Pancreas (tissue), 10 donors: ENCODE measurements at regions not wholly inside any gene's neighbourhood (a gene's known extent, or its start where the extent isn't known, plus 50 kb on each side); places are given as distances from the start of the nearest gene placed in this dataset.

Experiments
- ATAC-seq, 4 donors: fragments of 200-7000 bp; cut with Tn5 transposase; one replicate each; pipeline versions ENCODE4 v1.8.0 to v1.9.1; 2020; ENCODE audit warnings: mild to moderate bottlenecking in 4 of 4, moderate library complexity in 4 of 4
- DNase-seq, 6 donors: peaks; one replicate each; pipeline ENCODE4 v3.0.0-alpha.2; 2020
- FAIRE-seq: peaks from 2 replicates; lab custom pipeline; 2012; peaks lifted over from hg19 to GRCh38; lab: Jason Lieb, UNC
- H3K27ac ChIP-seq, 4 donors: fragments of 200-600 bp; sonication (generic); 1 replicate in 3 of 4; 2 replicates in 1 of 4; pipeline versions ENCODE4 v1.5.0 to v1.8.0; 2020
- H3K27me3 ChIP-seq, 4 donors: fragments of 200-600 bp; one replicate each; pipeline ENCODE4 v1.8.0; 2021
- H3K36me3 ChIP-seq, 3 donors: fragments of 200-600 bp; sonication (generic) in 1 of 3; one replicate each; pipeline versions ENCODE4 v1.5.0 to v1.8.0; 2020 to 2021
- H3K4me1 ChIP-seq, 3 donors: fragments of 200-600 bp; one replicate each; pipeline ENCODE4 v1.8.0; 2021
- H3K4me3 ChIP-seq, 4 donors: fragments of 200-600 bp; sonication (generic) in 2 of 4; one replicate each; pipeline versions ENCODE4 v1.5.0 to v1.8.0; 2020 to 2021
- H3K9me3 ChIP-seq, 4 donors: fragments of 200-600 bp; one replicate each; pipeline ENCODE4 v1.8.0; 2021
- WGBS, 2 donors: extraction: QIAGEN DNeasy Blood & Tissue Kit; methylation state at CpG; one replicate each; pipeline ENCODE4 v1.1.7; 2013; 5-methylcytosine and 5-hydroxymethylcytosine counted together
- intact Hi-C, 3 donors: fragments of 100-400 bp; cut with DNase I; formaldehyde crosslinking; loops; one replicate each; pipeline versions ENCODE4 v1.11.1 to v1.14.2; 2022
- TF ChIP-seq, protein P1 (sequence below), 4 donors: fragments of 200-600 bp; sonication (generic) in 3 of 4; IDR thresholded peaks; one replicate each; pipeline versions ENCODE4 v1.5.0 to v1.8.0; 2021; ENCODE audit warnings: antibody characterized with exemption in 4 of 4
- donor health status: healthy with polysubstance abuse.
- donor health status: DM: no; HTN: no; CAD: no; lungs with moderate emphysema.
- donor health status: DM: no; HTN: no; CAD: no.
- donor health status: control.
- donor health status: control.
- donor health status: Bipolar disorder and iron deficiency.
- donor health status: DM: yes; HTN: yes; CAD: no.
- donor health status: DM: no; HTN: no; CAD: no.
- donor health status: DM: no; HTN: no; CAD: no.
- donor health status: DM: yes; HTN: yes; CAD: no.

DNA sequence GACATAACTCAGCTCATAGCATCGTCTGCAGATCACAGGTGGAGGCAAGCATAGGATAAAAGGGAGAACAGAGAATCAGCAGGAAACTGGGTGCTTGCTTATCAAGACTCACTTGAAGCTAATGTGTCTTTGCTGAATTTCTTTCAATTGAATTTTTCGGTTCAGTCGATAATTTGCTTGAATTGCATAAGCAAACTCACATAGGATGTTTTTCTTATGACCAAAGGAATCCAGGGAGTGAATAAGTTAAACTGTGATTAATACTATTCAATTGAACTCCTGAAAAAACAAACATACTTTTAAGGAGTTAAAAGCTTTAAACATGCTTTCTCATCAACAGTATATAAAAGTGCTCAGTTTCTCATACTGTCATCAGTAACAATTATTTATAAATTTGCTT lies 707.1 kb upstream of the ACVR2A start:
- Histone ChIP-seq H3K4me1 (no peaks in the 10 kb centered on the region), H3K9me3 (no peaks in the 10 kb centered on the region), H3K36me3 (no peaks in the 10 kb centered on the region), H3K27ac (no peak overlapping the region), H3K4me3 (no peak overlapping the region), H3K27me3 (no peaks in the 10 kb centered on the region)
- DNase-seq = no peak
- intact Hi-C loops = no loop called here
- TF ChIP-seq, protein P1, sequence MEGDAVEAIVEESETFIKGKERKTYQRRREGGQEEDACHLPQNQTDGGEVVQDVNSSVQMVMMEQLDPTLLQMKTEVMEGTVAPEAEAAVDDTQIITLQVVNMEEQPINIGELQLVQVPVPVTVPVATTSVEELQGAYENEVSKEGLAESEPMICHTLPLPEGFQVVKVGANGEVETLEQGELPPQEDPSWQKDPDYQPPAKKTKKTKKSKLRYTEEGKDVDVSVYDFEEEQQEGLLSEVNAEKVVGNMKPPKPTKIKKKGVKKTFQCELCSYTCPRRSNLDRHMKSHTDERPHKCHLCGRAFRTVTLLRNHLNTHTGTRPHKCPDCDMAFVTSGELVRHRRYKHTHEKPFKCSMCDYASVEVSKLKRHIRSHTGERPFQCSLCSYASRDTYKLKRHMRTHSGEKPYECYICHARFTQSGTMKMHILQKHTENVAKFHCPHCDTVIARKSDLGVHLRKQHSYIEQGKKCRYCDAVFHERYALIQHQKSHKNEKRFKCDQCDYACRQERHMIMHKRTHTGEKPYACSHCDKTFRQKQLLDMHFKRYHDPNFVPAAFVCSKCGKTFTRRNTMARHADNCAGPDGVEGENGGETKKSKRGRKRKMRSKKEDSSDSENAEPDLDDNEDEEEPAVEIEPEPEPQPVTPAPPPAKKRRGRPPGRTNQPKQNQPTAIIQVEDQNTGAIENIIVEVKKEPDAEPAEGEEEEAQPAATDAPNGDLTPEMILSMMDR (IDR thresholded peaks at IDR 0.05) = no peak
- no peak for FAIRE-seq
- WGBS, 2 donors = 49 to 58% methylated on average over 3 of the region's 3 CpGs
- no peak for ATAC-seq

DNA sequence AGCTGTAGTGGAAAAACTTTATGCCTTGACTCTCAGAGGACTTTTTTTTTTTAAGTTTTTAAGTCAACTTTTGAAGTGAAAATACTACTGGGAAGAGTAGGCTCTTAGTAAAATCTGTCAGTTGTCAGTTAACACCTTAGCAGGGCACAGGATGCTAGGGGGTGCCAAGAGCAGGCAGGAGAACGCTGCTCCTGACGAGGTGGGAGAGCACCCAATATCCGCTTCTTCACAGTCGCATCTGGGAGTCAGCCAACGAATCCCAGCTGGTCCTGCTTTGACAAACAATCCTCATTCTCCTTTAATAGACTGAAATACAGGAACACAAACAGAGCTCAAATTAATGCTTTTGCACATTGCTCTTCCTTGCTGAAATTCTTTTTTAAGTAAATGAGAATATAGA lies 709.5 kb upstream of the ACVR2A start:
- DNase-seq = peak in 1 of 6 donors; percentile 12
- TF ChIP-seq, protein P1 (IDR thresholded peaks at IDR 0.05) = no peak
- Histone ChIP-seq H3K9me3 (no peaks in the 10 kb centered on the region), H3K4me3 (no peak overlapping the region), H3K27me3 (no peaks in the 10 kb centered on the region), H3K27ac (no peak overlapping the region), H3K4me1 (no peaks in the 10 kb centered on the region), H3K36me3 (no peaks in the 10 kb centered on the region)
- intact Hi-C loops = no loop called here
- no peak for FAIRE-seq
- 68 to 73% methylated on average over 5 of the region's 5 CpGs for WGBS, 2 donors
- no peak for ATAC-seq

DNA sequence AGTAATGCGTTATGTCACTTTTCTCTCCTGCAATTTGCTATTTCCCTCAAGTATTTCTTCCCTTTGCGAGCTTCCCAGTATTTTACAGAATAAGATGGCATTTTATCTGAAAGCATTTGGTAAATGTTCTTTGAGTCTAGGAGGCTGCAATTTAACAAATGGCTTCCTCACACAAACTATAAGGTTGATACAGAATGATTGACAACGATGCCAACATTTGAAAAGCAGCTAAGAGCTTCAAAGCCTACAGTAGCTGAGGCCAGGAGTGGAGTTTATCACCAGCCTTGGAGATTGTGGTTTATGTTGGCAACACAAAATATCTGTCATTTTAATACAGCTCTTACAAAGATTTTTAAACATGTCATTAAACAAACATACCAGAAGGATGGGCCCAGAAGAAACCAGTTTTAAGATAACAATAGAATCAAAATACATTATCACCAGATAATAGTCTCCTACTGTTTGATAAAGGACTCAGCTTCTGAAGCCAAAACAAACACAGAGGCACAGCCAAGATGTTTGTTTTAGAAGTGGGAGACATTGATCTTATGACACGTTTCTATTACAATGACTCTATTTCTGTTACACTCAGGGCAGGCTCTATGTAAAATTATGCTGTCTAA lies 711.4 kb upstream of the ACVR2A start:
- TF ChIP-seq, protein P1 (IDR thresholded peaks at IDR 0.05) = no peak
- 57 to 62% methylated on average over 4 of the region's 4 CpGs for WGBS, 2 donors
- Histone ChIP-seq H3K27ac (no peak overlapping the region), H3K4me1 (no peaks in the 10 kb centered on the region), H3K27me3 (no peaks in the 10 kb centered on the region), H3K9me3 (no peaks in the 10 kb centered on the region), H3K4me3 (no peak overlapping the region), H3K36me3 (no peaks in the 10 kb centered on the region)
- ATAC-seq (no peak), DNase-seq (no peak), FAIRE-seq (no peak)
- intact Hi-C loops = no loop called here

DNA sequence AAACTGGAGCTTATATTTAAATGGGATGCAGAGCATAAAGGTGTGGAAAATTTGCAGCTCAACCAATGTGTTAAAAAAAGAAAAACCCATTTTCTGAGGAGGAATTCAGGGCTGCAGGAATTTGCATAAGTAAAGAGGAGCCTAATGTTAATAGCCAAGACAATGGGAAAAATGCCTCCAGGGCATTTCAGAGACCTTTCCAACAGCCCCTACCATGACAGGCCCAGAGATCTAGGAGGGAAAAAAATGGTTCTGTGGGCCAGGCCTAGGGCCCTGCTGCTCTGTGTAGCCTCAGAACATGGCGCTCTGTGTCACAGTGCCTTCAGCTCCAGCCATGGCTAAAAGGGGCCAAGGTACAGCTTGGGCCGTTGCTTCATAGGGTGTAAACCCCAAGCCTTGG lies 719.7 kb upstream of the ACVR2A start:
- ATAC-seq (no peak), DNase-seq (no peak), FAIRE-seq (no peak)
- no peaks in the 10 kb centered on the region for H3K27me3 ChIP-seq
- no peak overlapping the region for H3K4me3 ChIP-seq
- H3K36me3 ChIP-seq = no peaks in the 10 kb centered on the region
- no peaks in the 10 kb centered on the region for H3K9me3 ChIP-seq
- 79 to 81% methylated on average over 2 of the region's 2 CpGs for WGBS, 2 donors
- intact Hi-C loops = no loop called here
- H3K4me1 ChIP-seq = no peaks in the 10 kb centered on the region
- TF ChIP-seq, protein P1 (IDR thresholded peaks at IDR 0.05) = no peak
- no peak overlapping the region for H3K27ac ChIP-seq

DNA sequence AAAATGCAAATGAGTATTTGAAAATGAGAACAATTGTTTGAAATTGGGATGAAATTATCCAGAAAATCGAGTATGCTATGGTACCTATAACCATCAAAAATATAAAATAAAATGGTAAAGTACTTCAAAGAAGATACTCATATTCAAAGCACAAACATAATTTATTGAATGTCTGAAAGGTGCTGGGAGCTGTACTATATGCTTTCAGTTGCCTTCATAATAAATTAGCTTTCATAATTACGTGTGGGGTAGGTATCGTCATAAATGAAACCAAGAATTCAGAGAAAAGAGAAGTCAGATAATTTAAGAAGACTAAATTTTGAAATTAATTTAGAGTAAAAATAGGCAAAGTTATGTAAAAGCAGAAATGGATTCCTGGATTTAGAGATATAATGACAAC lies 721.9 kb upstream of the ACVR2A start:
- no peak overlapping the region for H3K27ac ChIP-seq
- intact Hi-C loops = no loop called here
- no peaks in the 10 kb centered on the region for H3K4me1 ChIP-seq
- 77 to 82% methylated on average over 3 of the region's 3 CpGs for WGBS, 2 donors
- no peak overlapping the region for H3K4me3 ChIP-seq
- DNase-seq (no peak), ATAC-seq (no peak), FAIRE-seq (no peak)
- TF ChIP-seq, protein P1 (IDR thresholded peaks at IDR 0.05) = no peak
- H3K9me3 ChIP-seq = no peaks in the 10 kb centered on the region
- no peaks in the 10 kb centered on the region for H3K36me3 ChIP-seq
- H3K27me3 ChIP-seq = no peaks in the 10 kb centered on the region
